H1 (cell line): ENCODE measurements at regions not wholly inside any gene's neighbourhood (a gene's known extent, or its start where the extent isn't known, plus 50 kb on each side); places are given as distances from the start of the nearest gene placed in this dataset.

Experiments
- FOSL1 ChIP-seq: IDR thresholded peaks from 2 replicates; pipeline ENCODE4 v1.6.1; 2011; ENCODE audit warnings: mild to moderate bottlenecking, low read depth, low read length, moderate library complexity; ENCODE audit not compliant: insufficient read depth
- JUND ChIP-seq: IDR thresholded peaks from 2 replicates; pipeline ENCODE4 v1.6.1; 2011; ENCODE audit warnings: mild to moderate bottlenecking, improper control_type of control experiment, low read length
- KDM5A ChIP-seq: fragments of 200-600 bp; IDR thresholded peaks from 2 replicates; pipeline ENCODE4 v1.7.1; 2012; ENCODE audit warnings: mild to moderate bottlenecking, low read length, inconsistent platforms, mixed read lengths
- POLR2AphosphoS5 ChIP-seq: IDR thresholded peaks from 2 replicates; pipeline ENCODE4 v1.6.1; 2011; ENCODE audit warnings: low read depth, low read length
- SP1 ChIP-seq: IDR thresholded peaks from 2 replicates; pipeline ENCODE4 v1.6.1; 2011; ENCODE audit warnings: low read depth, low read length
- TF ChIP-seq, protein P1 (sequence below), 3 experiments: IDR thresholded peaks; 1 replicate in 2 of 3; 2 replicates in 1 of 3; pipeline versions ENCODE4 v1.5.1 to v1.6.1; 2011; ENCODE audit warnings: low read length in 3 of 3, mild to moderate bottlenecking in 3 of 3, inconsistent platforms in 2 of 3, low read depth in 1 of 3, moderate library complexity in 1 of 3; ENCODE audit not compliant: insufficient read depth in 1 of 3; ENCODE audit errors: control extremely low read depth in 1 of 3

DNA sequence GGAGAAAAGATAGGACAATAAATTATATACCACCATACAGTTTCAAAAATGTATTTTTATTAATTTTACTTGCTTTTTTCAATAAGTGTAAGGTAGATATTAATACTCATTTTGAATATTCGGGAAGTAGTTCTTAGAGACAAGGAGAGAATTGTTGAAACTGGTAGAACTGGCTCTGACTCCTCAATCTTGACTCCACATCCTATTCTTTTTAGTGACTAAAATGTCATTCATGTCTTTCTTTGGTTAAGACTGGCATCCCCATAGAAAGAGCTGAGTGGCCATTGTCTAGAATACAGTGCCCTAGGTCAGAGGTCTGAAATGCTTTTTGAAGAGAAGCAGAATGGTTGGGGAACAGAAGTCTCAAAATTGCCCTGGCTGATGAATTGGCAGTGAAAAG, 177.6 kb upstream of the LRIG3 start (continued):
- TF ChIP-seq POLR2AphosphoS5 (no peak), KDM5A (no peak), JUND (no peak), SP1 (no peak), FOSL1 (no peak)
- TF ChIP-seq, protein P1, sequence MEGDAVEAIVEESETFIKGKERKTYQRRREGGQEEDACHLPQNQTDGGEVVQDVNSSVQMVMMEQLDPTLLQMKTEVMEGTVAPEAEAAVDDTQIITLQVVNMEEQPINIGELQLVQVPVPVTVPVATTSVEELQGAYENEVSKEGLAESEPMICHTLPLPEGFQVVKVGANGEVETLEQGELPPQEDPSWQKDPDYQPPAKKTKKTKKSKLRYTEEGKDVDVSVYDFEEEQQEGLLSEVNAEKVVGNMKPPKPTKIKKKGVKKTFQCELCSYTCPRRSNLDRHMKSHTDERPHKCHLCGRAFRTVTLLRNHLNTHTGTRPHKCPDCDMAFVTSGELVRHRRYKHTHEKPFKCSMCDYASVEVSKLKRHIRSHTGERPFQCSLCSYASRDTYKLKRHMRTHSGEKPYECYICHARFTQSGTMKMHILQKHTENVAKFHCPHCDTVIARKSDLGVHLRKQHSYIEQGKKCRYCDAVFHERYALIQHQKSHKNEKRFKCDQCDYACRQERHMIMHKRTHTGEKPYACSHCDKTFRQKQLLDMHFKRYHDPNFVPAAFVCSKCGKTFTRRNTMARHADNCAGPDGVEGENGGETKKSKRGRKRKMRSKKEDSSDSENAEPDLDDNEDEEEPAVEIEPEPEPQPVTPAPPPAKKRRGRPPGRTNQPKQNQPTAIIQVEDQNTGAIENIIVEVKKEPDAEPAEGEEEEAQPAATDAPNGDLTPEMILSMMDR (IDR thresholded peaks at IDR 0.05; ENCODE audit: control extremely low read depth in 1 of 3, insufficient read depth in 1 of 3, low read depth in 1 of 3, low read length in 3 of 3), result no peak
